ENCODE measurements at regions not wholly inside any gene's neighbourhood (a gene's known extent, or its start where the extent isn't known, plus 50 kb on each side); places are given as distances from the start of the nearest gene placed in this dataset.

- Histone ChIP-seq H3K27me3 (replicated peaks; ENCODE audit: insufficient read depth) (no peaks in the 10 kb centered on the region), H3K27ac (no peak overlapping the region), H3K36me3 (no peaks in the 10 kb centered on the region), H3K4me1 (ENCODE audit: control insufficient read depth in 1 of 2, low read depth in 2 of 2) (no peaks in the 10 kb centered on the region), H3K9me3 (no peaks in the 10 kb centered on the region), H3K4me3 (no peak overlapping the region)
- DNase-seq (ENCODE audit: low spot score), result no peak
- ATAC-seq (ENCODE audit: insufficient number of reproducible peaks, low FRiP score, low read depth), result no peak
- TF ChIP-seq CTCF (IDR thresholded peaks at IDR 0.05), result no peak
Observed at GRCh38 chr4:18366892-18367291, 345.3 kb upstream of the LCORL start.

GRCh38 chr4:18366136-18366535 is 344.6 kb upstream of the LCORL start:
- H3K27ac ChIP-seq, result no peak overlapping the region

GRCh38 chr4:18343581-18343980 is 322.0 kb upstream of the LCORL start:
- ATAC-seq (ENCODE audit: insufficient number of reproducible peaks, low FRiP score, low read depth) (no peak), DNase-seq (ENCODE audit: low spot score) (no peak)
- no peak for TF ChIP-seq CTCF (IDR thresholded peaks at IDR 0.05)
- Histone ChIP-seq H3K4me3 (no peak overlapping the region), H3K27ac (no peak overlapping the region), H3K36me3 (no peaks in the 10 kb centered on the region), H3K27me3 (replicated peaks; ENCODE audit: insufficient read depth) (no peaks in the 10 kb centered on the region), H3K9me3 (no peaks in the 10 kb centered on the region), H3K4me1 (ENCODE audit: control insufficient read depth in 1 of 2, low read depth in 2 of 2) (no peaks in the 10 kb centered on the region)

More at GRCh38 chr4:18366136-18366535, 344.6 kb upstream of the LCORL start:
- ATAC-seq (ENCODE audit: insufficient number of reproducible peaks, low FRiP score, low read depth) (no peak), DNase-seq (ENCODE audit: low spot score) (no peak)
- Histone ChIP-seq H3K9me3 (no peaks in the 10 kb centered on the region), H3K36me3 (no peaks in the 10 kb centered on the region), H3K4me3 (no peak overlapping the region), H3K4me1 (ENCODE audit: control insufficient read depth in 1 of 2, low read depth in 2 of 2) (no peaks in the 10 kb centered on the region), H3K27me3 (replicated peaks; ENCODE audit: insufficient read depth) (no peaks in the 10 kb centered on the region)
- TF ChIP-seq CTCF (IDR thresholded peaks at IDR 0.05), result no peak

- no peak for TF ChIP-seq CTCF (IDR thresholded peaks at IDR 0.05)
- Histone ChIP-seq H3K4me3 (no peak overlapping the region), H3K9me3 (no peaks in the 10 kb centered on the region), H3K36me3 (no peaks in the 10 kb centered on the region), H3K4me1 (ENCODE audit: control insufficient read depth in 1 of 2, low read depth in 2 of 2) (no peaks in the 10 kb centered on the region), H3K27me3 (replicated peaks; ENCODE audit: insufficient read depth) (no peaks in the 10 kb centered on the region), H3K27ac (no peak overlapping the region)
- ATAC-seq (ENCODE audit: insufficient number of reproducible peaks, low FRiP score, low read depth), result no peak
- no peak for DNase-seq (ENCODE audit: low spot score)
Observed at GRCh38 chr4:18342847-18343246, 321.3 kb upstream of the LCORL start.

- DNase-seq (ENCODE audit: low spot score), result no peak
- no peaks in the 10 kb centered on the region for H3K36me3 ChIP-seq
- H3K4me3 ChIP-seq, result no peak overlapping the region
- H3K27ac ChIP-seq, result no peak overlapping the region
- no peak for TF ChIP-seq CTCF (IDR thresholded peaks at IDR 0.05)
- H3K4me1 ChIP-seq (ENCODE audit: control insufficient read depth in 1 of 2, low read depth in 2 of 2), result no peaks in the 10 kb centered on the region
- no peaks in the 10 kb centered on the region for H3K27me3 ChIP-seq (replicated peaks; ENCODE audit: insufficient read depth)
- no peaks in the 10 kb centered on the region for H3K9me3 ChIP-seq
- no peak for ATAC-seq (ENCODE audit: insufficient number of reproducible peaks, low FRiP score, low read depth)
Observed at GRCh38 chr4:18321956-18322530, 300.5 kb upstream of the LCORL start.
